ENCODE measurements at regions not wholly inside any gene's neighbourhood (a gene's known extent, or its start where the extent isn't known, plus 50 kb on each side); places are given as distances from the start of the nearest gene placed in this dataset.

DNA sequence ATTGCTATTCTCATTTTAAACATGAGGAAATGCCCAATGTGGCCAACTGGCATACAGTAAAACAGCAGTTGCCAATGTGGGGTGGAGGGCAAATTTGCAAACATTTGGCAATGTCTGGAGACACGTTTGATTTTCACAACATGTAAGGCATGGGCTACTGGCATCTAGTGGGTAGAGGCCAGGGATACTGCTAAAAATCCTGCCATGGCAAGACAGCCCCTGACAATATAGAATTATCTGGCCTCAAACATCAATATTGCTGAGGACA lies 168.6 kb downstream of the KCNE4 start:
- TF ChIP-seq, protein P1, sequence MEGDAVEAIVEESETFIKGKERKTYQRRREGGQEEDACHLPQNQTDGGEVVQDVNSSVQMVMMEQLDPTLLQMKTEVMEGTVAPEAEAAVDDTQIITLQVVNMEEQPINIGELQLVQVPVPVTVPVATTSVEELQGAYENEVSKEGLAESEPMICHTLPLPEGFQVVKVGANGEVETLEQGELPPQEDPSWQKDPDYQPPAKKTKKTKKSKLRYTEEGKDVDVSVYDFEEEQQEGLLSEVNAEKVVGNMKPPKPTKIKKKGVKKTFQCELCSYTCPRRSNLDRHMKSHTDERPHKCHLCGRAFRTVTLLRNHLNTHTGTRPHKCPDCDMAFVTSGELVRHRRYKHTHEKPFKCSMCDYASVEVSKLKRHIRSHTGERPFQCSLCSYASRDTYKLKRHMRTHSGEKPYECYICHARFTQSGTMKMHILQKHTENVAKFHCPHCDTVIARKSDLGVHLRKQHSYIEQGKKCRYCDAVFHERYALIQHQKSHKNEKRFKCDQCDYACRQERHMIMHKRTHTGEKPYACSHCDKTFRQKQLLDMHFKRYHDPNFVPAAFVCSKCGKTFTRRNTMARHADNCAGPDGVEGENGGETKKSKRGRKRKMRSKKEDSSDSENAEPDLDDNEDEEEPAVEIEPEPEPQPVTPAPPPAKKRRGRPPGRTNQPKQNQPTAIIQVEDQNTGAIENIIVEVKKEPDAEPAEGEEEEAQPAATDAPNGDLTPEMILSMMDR (IDR thresholded peaks at IDR 0.05; ENCODE audit: low read depth, low read length), result no peak
- TF ChIP-seq EZH2phosphoT487 (IDR thresholded peaks at IDR 0.05; ENCODE audit: low read depth), result no peak

Data from OCI-LY3 (cell line).